ENCODE measurements at regions not wholly inside any gene's neighbourhood (a gene's known extent, or its start where the extent isn't known, plus 50 kb on each side); places are given as distances from the start of the nearest gene placed in this dataset.

GRCh38 chr10:111455776-111456426 is 379.1 kb downstream of the ADRA2A start:
- in situ Hi-C loops (cut with HindIII; ENCODE audit: low pct_ligation_motif_present, low sequenced_read_pairs): no loop called here
- H3K4me3 ChIP-seq (ENCODE audit: low read depth, low read length): no peak overlapping the region
- no peaks in the 10 kb centered on the region for H3K36me3 ChIP-seq (replicated peaks)
- TF ChIP-seq, protein P1, sequence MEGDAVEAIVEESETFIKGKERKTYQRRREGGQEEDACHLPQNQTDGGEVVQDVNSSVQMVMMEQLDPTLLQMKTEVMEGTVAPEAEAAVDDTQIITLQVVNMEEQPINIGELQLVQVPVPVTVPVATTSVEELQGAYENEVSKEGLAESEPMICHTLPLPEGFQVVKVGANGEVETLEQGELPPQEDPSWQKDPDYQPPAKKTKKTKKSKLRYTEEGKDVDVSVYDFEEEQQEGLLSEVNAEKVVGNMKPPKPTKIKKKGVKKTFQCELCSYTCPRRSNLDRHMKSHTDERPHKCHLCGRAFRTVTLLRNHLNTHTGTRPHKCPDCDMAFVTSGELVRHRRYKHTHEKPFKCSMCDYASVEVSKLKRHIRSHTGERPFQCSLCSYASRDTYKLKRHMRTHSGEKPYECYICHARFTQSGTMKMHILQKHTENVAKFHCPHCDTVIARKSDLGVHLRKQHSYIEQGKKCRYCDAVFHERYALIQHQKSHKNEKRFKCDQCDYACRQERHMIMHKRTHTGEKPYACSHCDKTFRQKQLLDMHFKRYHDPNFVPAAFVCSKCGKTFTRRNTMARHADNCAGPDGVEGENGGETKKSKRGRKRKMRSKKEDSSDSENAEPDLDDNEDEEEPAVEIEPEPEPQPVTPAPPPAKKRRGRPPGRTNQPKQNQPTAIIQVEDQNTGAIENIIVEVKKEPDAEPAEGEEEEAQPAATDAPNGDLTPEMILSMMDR (IDR thresholded peaks at IDR 0.05; ENCODE audit: low read depth, low read length, missing control alignments): no peak
- DNase-seq: no peak
- H3K27ac ChIP-seq: no peak overlapping the region
- no peaks in the 10 kb centered on the region for H3K27me3 ChIP-seq (replicated peaks)

GRCh38 chr10:111458256-111458655 is 381.4 kb downstream of the ADRA2A start:
- Histone ChIP-seq H3K36me3 (replicated peaks) (no peaks in the 10 kb centered on the region), H3K27me3 (replicated peaks) (no peaks in the 10 kb centered on the region), H3K27ac (no peak overlapping the region), H3K4me3 (ENCODE audit: low read depth, low read length) (no peak overlapping the region)
- TF ChIP-seq, protein P1 (IDR thresholded peaks at IDR 0.05; ENCODE audit: low read depth, low read length, missing control alignments): no peak
- in situ Hi-C loops (cut with HindIII; ENCODE audit: low pct_ligation_motif_present, low sequenced_read_pairs): no loop called here
- no peak for DNase-seq

- in situ Hi-C loops (cut with HindIII; ENCODE audit: low pct_ligation_motif_present, low sequenced_read_pairs): no loop called here
- no peak overlapping the region for H3K4me3 ChIP-seq (ENCODE audit: low read depth, low read length)
Measured at GRCh38 chr10:111459967-111460366, 383.1 kb downstream of the ADRA2A start.

DNA sequence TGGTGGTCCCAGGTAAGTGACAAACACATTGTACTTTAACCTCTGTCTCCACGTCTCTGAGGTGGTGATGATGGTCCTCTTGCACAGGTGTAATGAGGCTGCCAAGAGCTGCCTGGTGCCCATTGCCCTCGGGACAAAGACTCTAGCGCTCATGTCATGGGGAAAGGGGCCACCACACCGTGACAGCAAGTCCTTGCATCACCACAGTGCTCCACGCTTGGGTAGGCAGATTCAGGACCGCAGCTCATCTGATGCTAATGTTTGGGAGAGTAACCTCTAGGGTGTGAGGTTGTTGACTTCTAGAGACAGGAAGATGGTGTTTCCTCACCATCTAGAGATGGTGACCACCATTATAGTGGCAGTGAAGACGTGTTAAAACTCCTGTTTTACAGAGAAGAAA is 395.6 kb downstream of the ADRA2A start:
- in situ Hi-C loops (cut with HindIII; ENCODE audit: low pct_ligation_motif_present, low sequenced_read_pairs): no loop called here
- Histone ChIP-seq H3K4me3 (ENCODE audit: low read depth, low read length) (no peak overlapping the region), H3K27ac (no peak overlapping the region), H3K36me3 (replicated peaks) (no peaks in the 10 kb centered on the region), H3K27me3 (replicated peaks) (no peaks in the 10 kb centered on the region)
- TF ChIP-seq, protein P1 (IDR thresholded peaks at IDR 0.05; ENCODE audit: low read depth, low read length, missing control alignments): no peak
- no peak for DNase-seq

More at GRCh38 chr10:111459967-111460366, 383.1 kb downstream of the ADRA2A start:
- TF ChIP-seq, protein P1 (IDR thresholded peaks at IDR 0.05; ENCODE audit: low read depth, low read length, missing control alignments): no peak
- Histone ChIP-seq H3K27ac (no peak overlapping the region), H3K27me3 (replicated peaks) (no peaks in the 10 kb centered on the region), H3K36me3 (replicated peaks) (no peaks in the 10 kb centered on the region)
- no peak for DNase-seq

- Histone ChIP-seq H3K27ac (no peak overlapping the region), H3K27me3 (replicated peaks) (no peaks in the 10 kb centered on the region), H3K4me3 (ENCODE audit: low read depth, low read length) (no peak overlapping the region), H3K36me3 (replicated peaks) (no peaks in the 10 kb centered on the region)
- TF ChIP-seq, protein P1 (IDR thresholded peaks at IDR 0.05; ENCODE audit: low read depth, low read length, missing control alignments): no peak
- DNase-seq: no peak
- in situ Hi-C loops (cut with HindIII; ENCODE audit: low pct_ligation_motif_present, low sequenced_read_pairs): no loop called here
Measured at GRCh38 chr10:111473361-111473760, 396.5 kb downstream of the ADRA2A start.

DNA sequence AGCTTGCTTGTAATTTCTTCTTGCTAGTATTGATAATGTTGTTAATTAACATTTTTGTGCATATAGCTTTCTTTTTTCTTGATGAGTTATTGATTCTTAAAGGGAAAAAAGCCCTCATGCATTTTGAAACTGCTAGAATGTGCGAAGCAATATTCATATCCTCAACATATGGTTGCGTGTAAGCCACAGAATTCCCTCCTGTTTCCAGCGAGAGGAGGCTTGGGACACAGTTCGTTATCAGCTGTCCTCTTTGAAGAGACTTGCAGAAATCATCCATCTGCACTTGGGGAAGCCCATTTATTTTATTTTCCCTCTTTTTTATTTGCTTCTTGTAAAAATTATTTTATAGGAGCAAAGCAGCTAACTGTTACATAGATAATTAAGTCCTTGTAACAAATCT is 398.0 kb downstream of the ADRA2A start:
- H3K27ac ChIP-seq: no peak overlapping the region
- H3K4me3 ChIP-seq (ENCODE audit: low read depth, low read length): no peak overlapping the region
- in situ Hi-C loops (cut with HindIII; ENCODE audit: low pct_ligation_motif_present, low sequenced_read_pairs): no loop called here
- no peaks in the 10 kb centered on the region for H3K36me3 ChIP-seq (replicated peaks)
- no peaks in the 10 kb centered on the region for H3K27me3 ChIP-seq (replicated peaks)
- no peak for DNase-seq
- TF ChIP-seq, protein P1 (IDR thresholded peaks at IDR 0.05; ENCODE audit: low read depth, low read length, missing control alignments): no peak
